Chondrocyte (in vitro differentiated cells): ENCODE measurements at regions not wholly inside any gene's neighbourhood (a gene's known extent, or its start where the extent isn't known, plus 50 kb on each side); places are given as distances from the start of the nearest gene placed in this dataset.

Experiments used
- DNase-seq: peaks from one replicate; pipeline ENCODE4 v3.0.0; 2021; ENCODE audit warnings: mixed read lengths, low spot score
- H3K27ac Mint-ChIP-seq: one replicate; pipeline ENCODE4 v1.8.0; 2021; ENCODE audit warnings: mild to moderate bottlenecking, moderate library complexity, mixed read lengths; ENCODE audit not compliant: unreplicated experiment
- H3K27me3 Mint-ChIP-seq: 2 replicates; pipeline ENCODE4 v1.8.0; 2021; ENCODE audit warnings: low read depth, mixed read lengths
- H3K36me3 Mint-ChIP-seq: 2 replicates; pipeline ENCODE4 v1.8.0; 2021; ENCODE audit warnings: low read depth, mixed read lengths
- H3K4me1 Mint-ChIP-seq: 2 replicates; pipeline ENCODE4 v1.8.0; 2021; ENCODE audit warnings: low read depth, mild to moderate bottlenecking, mixed read lengths
- H3K4me3 Mint-ChIP-seq: one replicate; pipeline ENCODE4 v1.8.0; 2021; ENCODE audit warnings: mild to moderate bottlenecking, moderate library complexity, mixed read lengths; ENCODE audit not compliant: unreplicated experiment
- H3K9me3 Mint-ChIP-seq: 2 replicates; pipeline ENCODE4 v1.8.0; 2021; ENCODE audit warnings: low read depth, mixed read lengths
- TF ChIP-seq, protein P1 (sequence below): fragments of 200-600 bp; sonication (generic); IDR thresholded peaks from 2 replicates; pipeline ENCODE4 v1.5.0; 2021; ENCODE audit warnings: antibody characterized with exemption, mild to moderate bottlenecking, moderate library complexity

DNA sequence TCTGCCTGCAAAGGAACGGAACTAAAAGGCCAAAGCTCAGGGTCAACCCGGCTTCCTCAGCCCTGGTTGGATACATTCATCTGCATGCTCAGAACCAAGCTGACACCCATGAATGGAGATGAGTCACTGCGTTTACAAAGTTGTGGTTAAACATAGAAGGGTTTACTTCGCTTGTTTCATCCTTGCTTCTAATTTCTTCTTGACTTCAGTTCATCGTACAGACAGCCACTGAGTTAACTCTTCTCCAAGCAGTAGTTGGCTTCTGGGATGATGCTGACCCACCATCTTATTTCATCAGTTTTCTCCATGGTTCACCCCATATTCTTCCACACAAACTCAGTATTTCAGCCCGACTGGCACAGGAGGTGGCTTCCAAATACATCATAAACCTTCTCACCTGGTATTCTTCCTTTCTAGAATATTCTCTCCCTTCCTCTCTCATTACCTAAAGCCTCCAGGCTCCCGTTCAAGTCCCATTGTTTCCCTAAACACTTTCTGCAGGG, 166.3 kb upstream of the RNF32 start:
- H3K27me3 Mint-ChIP-seq = no peaks in the 10 kb centered on the region
- H3K4me1 Mint-ChIP-seq = peaks cover 22% of the 10 kb centered on the region
- TF ChIP-seq, protein P1, sequence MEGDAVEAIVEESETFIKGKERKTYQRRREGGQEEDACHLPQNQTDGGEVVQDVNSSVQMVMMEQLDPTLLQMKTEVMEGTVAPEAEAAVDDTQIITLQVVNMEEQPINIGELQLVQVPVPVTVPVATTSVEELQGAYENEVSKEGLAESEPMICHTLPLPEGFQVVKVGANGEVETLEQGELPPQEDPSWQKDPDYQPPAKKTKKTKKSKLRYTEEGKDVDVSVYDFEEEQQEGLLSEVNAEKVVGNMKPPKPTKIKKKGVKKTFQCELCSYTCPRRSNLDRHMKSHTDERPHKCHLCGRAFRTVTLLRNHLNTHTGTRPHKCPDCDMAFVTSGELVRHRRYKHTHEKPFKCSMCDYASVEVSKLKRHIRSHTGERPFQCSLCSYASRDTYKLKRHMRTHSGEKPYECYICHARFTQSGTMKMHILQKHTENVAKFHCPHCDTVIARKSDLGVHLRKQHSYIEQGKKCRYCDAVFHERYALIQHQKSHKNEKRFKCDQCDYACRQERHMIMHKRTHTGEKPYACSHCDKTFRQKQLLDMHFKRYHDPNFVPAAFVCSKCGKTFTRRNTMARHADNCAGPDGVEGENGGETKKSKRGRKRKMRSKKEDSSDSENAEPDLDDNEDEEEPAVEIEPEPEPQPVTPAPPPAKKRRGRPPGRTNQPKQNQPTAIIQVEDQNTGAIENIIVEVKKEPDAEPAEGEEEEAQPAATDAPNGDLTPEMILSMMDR = no peak
- H3K4me3 Mint-ChIP-seq = no peak overlapping the region
- no peak for DNase-seq
- peaks cover 6% of the 10 kb centered on the region for H3K36me3 Mint-ChIP-seq
- H3K27ac Mint-ChIP-seq = peak overlapping the region; percentile 71
- H3K9me3 Mint-ChIP-seq = no peaks in the 10 kb centered on the region

DNA sequence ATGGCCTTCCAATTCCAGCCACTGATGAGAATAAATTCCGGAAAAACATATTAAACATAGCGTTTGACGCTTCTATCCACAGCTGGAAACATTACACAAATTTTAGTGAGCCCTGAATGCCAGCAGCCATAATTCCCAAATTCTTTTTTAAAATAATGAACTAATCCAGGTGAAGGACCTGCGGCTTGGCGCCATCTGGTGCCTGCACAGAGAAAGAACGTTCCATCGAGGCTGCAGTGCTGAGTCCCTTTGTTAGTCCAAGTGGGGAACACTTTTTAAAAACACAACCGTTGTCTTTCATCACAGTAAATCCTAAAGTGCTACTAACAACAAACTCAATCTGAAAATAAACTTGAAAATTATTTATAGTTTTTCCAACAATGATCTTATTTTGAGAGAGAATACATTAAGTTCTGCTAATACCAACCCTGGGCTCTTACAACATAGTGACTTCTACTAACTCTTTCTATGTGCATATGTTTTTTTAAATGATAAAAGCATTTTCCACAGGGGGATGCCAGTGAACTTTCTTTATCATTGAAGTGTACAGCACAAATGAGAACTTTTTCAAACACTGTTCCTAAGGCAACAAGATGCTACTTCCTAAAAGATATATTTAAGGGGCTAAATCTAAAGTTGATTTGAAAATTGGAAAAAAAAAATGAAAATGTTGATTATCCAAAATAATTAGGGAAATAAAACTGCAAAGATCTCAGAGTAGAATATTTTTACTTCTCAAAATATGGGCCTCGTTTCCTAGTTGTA, 166.9 kb upstream of the RNF32 start:
- H3K27me3 Mint-ChIP-seq = no peaks in the 10 kb centered on the region
- no peaks in the 10 kb centered on the region for H3K9me3 Mint-ChIP-seq
- peaks cover 6% of the 10 kb centered on the region for H3K36me3 Mint-ChIP-seq
- DNase-seq = no peak
- H3K27ac Mint-ChIP-seq = peak overlapping the region; percentile 71
- H3K4me1 Mint-ChIP-seq = peaks cover 22% of the 10 kb centered on the region
- TF ChIP-seq, protein P1 = peak; percentile 92
- H3K4me3 Mint-ChIP-seq = no peak overlapping the region

DNA sequence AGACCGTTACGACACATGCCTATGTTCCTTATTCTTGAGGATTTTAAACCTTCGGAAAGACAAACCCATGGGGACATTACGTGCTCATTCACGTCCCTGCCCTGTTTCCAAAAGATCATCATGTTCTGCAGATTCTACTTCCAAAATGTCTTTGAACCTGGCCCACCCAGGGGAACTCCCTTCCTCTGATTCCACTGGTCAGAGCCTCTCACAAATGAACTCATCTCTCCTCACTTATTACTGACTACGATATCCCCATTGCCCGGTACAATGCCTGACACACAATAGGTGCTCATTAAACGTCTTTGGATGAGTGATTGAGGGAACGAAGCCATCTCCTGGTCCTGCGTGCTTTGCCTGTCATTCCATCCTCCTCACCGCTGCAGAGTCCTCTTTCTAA, 168.3 kb upstream of the RNF32 start:
- Mint-ChIP-seq H3K4me3 (no peak overlapping the region), H3K27me3 (no peaks in the 10 kb centered on the region)

DNA sequence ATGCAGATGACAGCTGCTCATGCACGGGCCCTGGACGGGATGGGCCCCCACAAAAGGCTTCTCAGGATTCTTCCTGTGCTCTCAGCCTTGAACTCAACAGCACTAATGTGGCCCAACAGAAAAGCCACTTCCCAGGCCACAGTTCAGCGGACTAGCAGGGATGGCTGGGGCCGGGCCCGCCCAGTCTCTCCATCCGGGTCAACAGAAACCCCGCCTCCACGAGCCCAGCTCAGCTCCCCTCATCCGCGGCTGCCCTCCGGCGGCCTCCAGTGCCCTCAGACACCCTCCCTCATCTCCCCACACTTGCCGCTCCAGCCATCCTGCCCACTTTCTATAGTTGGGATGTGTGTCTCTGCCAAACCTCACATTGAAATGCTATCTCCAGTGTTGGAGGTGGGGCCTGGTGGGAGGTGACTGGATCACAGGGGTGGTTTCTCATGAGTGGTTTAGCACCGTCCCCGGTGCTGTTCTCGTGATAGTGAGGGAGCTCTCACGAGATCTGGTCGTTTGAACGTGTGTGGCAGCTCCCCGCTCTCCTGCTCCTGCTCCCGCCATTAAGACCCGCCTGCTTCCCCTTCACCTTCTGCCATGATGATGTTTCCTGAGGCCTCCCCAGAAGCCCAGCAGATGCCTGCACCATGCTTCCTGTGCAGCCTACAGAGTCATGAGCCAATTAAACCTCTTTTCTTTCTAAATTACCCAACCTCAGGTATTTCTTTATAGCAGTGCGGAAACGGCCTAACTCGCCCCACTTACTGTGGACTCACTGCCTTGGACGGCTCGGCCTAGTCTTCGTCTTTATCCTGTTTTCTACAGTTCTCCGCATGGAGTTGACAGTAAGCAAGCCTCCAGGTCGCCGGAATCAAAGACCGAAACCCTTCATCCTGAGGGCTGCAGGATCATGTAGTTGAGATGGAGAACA, 169.9 kb upstream of the RNF32 start:
- TF ChIP-seq, protein P1 = no peak
- Mint-ChIP-seq H3K9me3 (no peaks in the 10 kb centered on the region), H3K4me1 (peaks cover 19% of the 10 kb centered on the region), H3K4me3 (no peak overlapping the region), H3K27ac (no peak overlapping the region), H3K36me3 (peaks cover 6% of the 10 kb centered on the region), H3K27me3 (peaks cover 2% of the 10 kb centered on the region)
- no peak for DNase-seq

More for the DNA sequence above, 168.3 kb upstream of the RNF32 start:
- no peak for DNase-seq
- H3K4me1 Mint-ChIP-seq = peaks cover 22% of the 10 kb centered on the region
- no peaks in the 10 kb centered on the region for H3K9me3 Mint-ChIP-seq
- TF ChIP-seq, protein P1 = no peak
- H3K36me3 Mint-ChIP-seq = peaks cover 6% of the 10 kb centered on the region
- H3K27ac Mint-ChIP-seq = no peak overlapping the region

DNA sequence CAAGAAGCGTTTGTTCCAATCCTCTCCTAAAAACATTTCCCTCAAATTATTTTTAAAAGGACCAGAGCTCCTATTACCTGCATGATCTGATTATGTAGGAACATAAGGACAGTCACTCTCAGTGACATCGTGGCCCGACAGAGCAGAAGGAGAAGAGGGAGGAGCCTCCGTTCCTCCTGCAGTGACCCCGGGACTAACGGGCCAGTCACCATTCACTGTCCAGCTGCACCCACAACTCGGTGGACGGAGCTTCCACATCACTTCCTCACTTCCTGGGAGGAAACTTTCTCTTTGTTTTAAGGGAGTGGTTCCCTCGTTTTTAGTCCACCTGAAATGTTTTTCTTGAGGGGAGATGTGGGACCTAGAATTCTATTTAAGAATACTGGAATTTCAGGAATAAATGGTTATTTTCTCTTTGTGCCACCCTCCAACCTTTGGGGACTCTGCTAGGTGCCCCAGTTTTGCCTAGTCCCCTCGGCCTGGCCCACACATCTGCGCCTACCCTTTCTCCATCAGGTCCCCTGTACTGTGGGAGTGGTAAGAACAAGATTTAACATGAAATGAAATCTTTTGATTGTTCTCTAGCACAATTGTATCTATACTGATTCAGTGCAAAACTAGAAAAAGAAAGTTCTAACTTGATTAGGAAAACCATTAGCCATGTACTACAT, 173.5 kb upstream of the RNF32 start:
- no peak for DNase-seq
- TF ChIP-seq, protein P1 = no peak
- H3K36me3 Mint-ChIP-seq = peaks cover 6% of the 10 kb centered on the region
- no peak overlapping the region for H3K27ac Mint-ChIP-seq
- no peaks in the 10 kb centered on the region for H3K4me1 Mint-ChIP-seq
- no peak overlapping the region for H3K4me3 Mint-ChIP-seq
- peaks cover 3% of the 10 kb centered on the region for H3K9me3 Mint-ChIP-seq
- peaks cover 4% of the 10 kb centered on the region for H3K27me3 Mint-ChIP-seq
